ENCODE measurements at regions not wholly inside any gene's neighbourhood (a gene's known extent, or its start where the extent isn't known, plus 50 kb on each side); places are given as distances from the start of the nearest gene placed in this dataset.
"Not testable (repeated sequence)": the region's sequence is repeated elsewhere in the genome, so short reads cannot be mapped to it uniquely, and the experiment has no call there.

DNA sequence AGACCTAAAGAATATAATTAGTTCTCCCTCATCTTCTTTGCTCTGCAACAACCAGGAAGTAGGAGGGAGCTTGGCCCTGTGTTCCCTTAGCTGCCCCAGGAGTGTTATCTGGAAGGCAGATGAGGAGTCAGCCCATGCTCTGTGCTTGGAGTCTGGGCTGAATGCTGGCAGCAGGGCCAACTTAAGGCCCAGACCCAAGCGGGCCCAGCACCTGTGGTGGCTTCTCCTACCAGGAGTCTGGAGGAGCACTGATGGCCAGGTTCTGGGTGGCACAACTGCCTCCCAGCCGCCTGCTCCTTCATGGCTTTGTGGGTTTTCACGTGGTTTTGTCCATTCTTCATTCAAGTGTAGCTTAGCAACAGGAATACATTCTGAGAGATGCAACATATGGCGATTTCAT lies 1910.7 kb upstream of the LRRTM1 start:
- ATAC-seq (no peak), DNase-seq (no peak)
- peaks cover 0 to 8% (median 0%) of the 10 kb centered on the region in 3 donors for H3K36me3 Mint-ChIP-seq
- H3K27ac Mint-ChIP-seq, result no peak overlapping the region
- no peaks in the 10 kb centered on the region for H3K27me3 Mint-ChIP-seq
- no peak overlapping the region for H3K4me3 Mint-ChIP-seq
- POLR2A ChIA-PET, result no interaction called here
- H3K4me1 Mint-ChIP-seq, result no peaks in the 10 kb centered on the region
- H3K9me3 Mint-ChIP-seq, result peaks cover 0 to 33% (median 14%) of the 10 kb centered on the region in 9 donors

DNA sequence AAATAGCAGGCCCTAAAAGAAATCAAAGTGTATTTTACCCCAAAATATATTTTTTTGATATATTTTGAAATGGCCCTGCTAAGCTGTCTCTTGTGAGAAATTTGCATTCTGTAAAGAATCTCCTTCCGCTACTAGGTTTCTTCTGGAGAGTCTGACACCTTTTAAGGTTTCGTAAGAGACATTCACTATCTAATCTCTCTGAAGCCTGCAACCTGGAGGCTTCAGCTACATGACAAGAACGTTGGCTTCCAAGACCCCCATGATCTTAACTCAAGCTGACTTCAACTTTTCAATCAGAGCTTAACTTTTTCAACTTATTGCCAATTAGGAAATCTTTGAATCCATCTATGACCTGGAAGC lies 1894.9 kb upstream of the LRRTM1 start:
- POLR2A ChIA-PET, result no interaction called here
- DNase-seq, result no peak
- Mint-ChIP-seq H3K27me3 (no peaks in the 10 kb centered on the region), H3K4me1 (no peaks in the 10 kb centered on the region), H3K36me3 (no peaks in the 10 kb centered on the region), H3K9me3 (peaks cover 0 to 28% (median 13%) of the 10 kb centered on the region in 9 donors), H3K27ac (no peak overlapping the region), H3K4me3 (no peak overlapping the region)
- ATAC-seq, result no peak

DNA sequence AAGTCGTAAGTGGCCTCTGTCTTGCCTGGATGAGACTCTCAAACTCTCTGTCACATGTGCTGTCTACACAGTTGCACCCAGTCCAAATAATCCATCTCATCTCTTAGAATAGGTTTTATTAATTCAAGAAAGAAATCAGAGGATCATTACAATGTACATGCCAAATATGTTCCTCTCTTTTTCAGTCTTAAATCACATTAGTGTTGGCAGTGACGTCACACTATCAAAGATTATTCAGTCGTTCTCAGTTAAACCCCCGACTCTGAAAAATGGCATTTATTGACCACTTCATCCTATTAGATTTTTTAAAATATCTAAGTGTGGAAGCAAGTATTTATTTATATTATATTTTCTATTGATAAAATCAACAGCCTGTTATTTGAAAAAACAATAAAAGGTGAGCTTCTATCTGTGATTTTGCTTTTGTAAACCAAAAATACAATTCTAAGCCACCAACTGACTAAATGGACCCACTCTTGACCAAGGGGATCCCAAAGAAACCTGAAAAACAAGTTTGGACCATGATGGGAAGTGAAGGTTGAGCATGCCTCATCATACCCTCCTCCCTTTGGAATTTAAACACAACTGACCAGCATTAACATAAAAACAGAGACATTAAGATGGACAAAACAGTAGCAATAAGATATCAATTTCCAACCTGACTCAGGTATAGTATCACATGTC lies 1894.4 kb upstream of the LRRTM1 start:
- Mint-ChIP-seq H3K27me3 (no peaks in the 10 kb centered on the region), H3K36me3 (no peaks in the 10 kb centered on the region), H3K4me1 (no peaks in the 10 kb centered on the region), H3K4me3 (no peak overlapping the region), H3K27ac (no peak overlapping the region), H3K9me3 (peaks cover 0 to 33% (median 11%) of the 10 kb centered on the region in 9 donors)
- POLR2A ChIA-PET, result no interaction called here
- no peak for DNase-seq
- ATAC-seq, result no peak

DNA sequence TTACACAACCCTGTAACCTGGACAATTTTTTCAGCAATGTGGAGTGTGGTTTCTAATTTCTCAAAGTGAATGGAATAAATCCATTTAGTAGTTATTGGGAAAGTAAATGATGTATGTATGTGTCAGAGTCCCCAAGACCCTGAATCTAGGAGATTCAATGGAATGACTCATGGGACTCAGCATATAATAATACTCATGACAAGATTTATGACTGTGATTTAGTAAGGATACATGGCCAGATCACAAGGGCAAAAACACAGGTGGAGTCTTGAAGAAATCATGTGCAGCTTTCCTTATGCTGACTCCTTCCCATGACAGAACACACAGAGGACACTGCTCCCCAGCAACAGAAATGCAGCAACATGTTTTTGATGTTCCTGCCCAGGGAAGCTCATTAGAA lies 1877.7 kb upstream of the LRRTM1 start:
- Mint-ChIP-seq H3K27ac (no peak overlapping the region), H3K4me3 (no peak overlapping the region), H3K27me3 (no peaks in the 10 kb centered on the region), H3K9me3 (peaks cover 0 to 33% (median 6%) of the 10 kb centered on the region in 9 donors), H3K4me1 (no peaks in the 10 kb centered on the region), H3K36me3 (no peaks in the 10 kb centered on the region)
- POLR2A ChIA-PET, result no interaction called here
- DNase-seq, result no peak
- no peak for ATAC-seq

DNA sequence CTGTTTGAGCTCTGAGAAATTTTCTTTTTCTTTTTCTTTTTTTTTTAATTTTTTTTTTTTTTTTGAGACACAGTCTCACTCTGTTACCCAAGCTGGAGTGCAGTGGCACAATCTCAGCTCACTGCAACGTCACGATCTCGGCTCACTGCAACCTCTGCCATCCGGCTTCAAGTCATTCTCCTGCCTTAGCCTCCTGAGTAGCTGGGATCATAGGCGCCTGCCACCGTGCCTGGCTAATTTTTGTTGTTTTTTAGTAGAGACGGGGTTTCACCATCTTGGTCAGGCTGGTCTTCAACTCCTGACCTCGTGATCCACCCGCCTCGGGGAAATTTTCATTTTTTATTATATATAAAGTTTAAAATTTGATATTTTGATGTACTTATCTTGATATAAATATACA lies 1870.7 kb upstream of the LRRTM1 start:
- POLR2A ChIA-PET, H3K4me1 Mint-ChIP-seq, ATAC-seq, DNase-seq, H3K4me3 Mint-ChIP-seq, H3K36me3 Mint-ChIP-seq, H3K27ac Mint-ChIP-seq, H3K27me3 Mint-ChIP-seq: not testable (repeated sequence)
- peaks cover 0 to 25% (median 10%) of the 10 kb centered on the region in 9 donors for H3K9me3 Mint-ChIP-seq

DNA sequence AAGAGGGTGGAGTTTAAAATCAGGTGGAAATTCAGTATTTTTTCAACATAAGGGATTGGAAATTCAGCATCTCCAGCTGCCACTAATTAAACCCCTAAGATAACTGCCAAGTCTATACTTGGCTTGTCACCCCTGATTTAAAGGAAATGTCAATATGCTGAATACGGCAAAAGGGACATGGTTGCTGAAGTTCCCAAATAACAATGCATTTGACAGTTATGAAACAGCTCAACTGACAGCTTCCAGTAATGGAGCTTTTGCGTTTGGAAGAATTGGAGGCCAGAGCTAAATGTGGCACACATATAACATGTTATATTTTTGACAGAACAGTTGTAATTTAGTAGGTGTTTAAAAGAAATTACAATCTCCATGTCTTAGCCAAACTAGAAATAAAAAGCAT lies 1867.9 kb upstream of the LRRTM1 start:
- H3K4me3 Mint-ChIP-seq, result no peak overlapping the region
- ATAC-seq (no peak), DNase-seq (no peak)
- H3K9me3 Mint-ChIP-seq, result peaks cover under 1 to 22% (median 13%) of the 10 kb centered on the region in 9 donors
- H3K4me1 Mint-ChIP-seq, result no peaks in the 10 kb centered on the region
- H3K36me3 Mint-ChIP-seq, result no peaks in the 10 kb centered on the region
- H3K27ac Mint-ChIP-seq, result no peak overlapping the region
- H3K27me3 Mint-ChIP-seq, result no peaks in the 10 kb centered on the region
- POLR2A ChIA-PET, result no interaction called here

DNA sequence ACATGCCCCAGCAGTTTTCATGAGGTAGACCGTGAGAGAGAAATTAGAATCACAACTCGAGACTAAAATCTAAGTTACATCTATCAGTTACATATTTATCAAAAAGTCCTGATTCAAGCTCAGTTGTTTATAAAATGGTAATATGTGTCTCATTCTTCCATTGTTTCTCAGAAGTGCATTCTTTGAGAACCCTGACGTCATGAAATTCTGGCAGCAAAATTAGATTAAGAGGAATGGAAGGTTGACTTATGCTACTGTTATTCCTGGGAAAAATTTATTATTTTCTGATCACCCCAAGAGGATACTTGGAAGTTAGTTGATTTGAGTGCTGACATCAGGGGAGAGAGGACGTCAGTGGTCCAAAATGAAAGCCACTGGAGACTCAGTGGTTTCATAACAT lies 1864.8 kb upstream of the LRRTM1 start:
- Mint-ChIP-seq H3K27me3 (no peaks in the 10 kb centered on the region), H3K27ac (no peak overlapping the region), H3K9me3 (peaks cover 0 to 23% (median 8%) of the 10 kb centered on the region in 9 donors), H3K4me3 (no peak overlapping the region), H3K36me3 (no peaks in the 10 kb centered on the region), H3K4me1 (no peaks in the 10 kb centered on the region)
- POLR2A ChIA-PET, result no interaction called here
- DNase-seq, result no peak
- ATAC-seq, result no peak

DNA sequence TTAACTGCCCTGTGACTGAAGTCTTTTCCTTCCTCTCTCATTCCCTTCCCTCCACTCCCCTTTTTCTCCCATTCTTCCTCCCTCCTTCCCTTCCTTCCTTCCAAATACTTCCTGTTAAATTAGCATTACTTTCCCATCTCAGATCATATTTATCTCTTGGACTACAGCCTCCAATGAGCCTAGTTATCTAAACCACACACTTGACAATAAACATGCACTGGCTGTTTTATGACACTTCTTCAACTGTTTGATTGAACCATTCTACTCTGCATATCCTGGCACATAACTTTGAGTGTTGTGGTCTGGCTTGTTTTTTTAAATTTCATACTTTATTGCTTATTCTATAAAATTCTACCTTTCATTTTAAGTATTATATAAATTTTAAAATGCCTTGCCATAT lies 1860.8 kb upstream of the LRRTM1 start:
- POLR2A ChIA-PET, result no interaction called here
- peaks cover 0 to 23% (median 7%) of the 10 kb centered on the region in 9 donors for H3K9me3 Mint-ChIP-seq
- H3K4me1 Mint-ChIP-seq, result no peaks in the 10 kb centered on the region
- H3K27ac Mint-ChIP-seq, result no peak overlapping the region
- H3K27me3 Mint-ChIP-seq, result no peaks in the 10 kb centered on the region
- no peak overlapping the region for H3K4me3 Mint-ChIP-seq
- no peak for DNase-seq
- no peak for ATAC-seq
- H3K36me3 Mint-ChIP-seq, result no peaks in the 10 kb centered on the region

DNA sequence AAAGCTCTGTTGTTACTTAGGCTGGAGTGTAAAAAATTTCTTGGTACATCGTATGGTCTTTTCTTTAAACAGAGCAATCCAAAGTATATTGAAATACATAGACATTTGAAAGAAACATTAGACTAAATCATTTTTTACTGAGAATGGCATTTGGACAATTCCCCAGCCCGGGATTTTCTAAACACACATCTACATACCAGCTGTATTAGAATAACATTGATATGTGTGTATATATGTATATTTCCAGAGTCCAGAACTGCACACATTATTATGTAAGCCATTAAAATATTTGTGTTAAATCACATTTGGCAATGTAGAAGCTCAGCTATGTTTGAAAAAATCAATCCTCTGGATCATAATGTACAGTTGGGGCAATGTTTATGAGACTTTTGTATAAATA lies 1853.6 kb upstream of the LRRTM1 start:
- DNase-seq (no peak), ATAC-seq (no peak)
- POLR2A ChIA-PET, result no interaction called here
- Mint-ChIP-seq H3K4me3 (no peak overlapping the region), H3K36me3 (no peaks in the 10 kb centered on the region), H3K9me3 (peaks cover 0 to 14% (median 4%) of the 10 kb centered on the region in 9 donors), H3K27ac (no peak overlapping the region), H3K27me3 (no peaks in the 10 kb centered on the region), H3K4me1 (no peaks in the 10 kb centered on the region)

DNA sequence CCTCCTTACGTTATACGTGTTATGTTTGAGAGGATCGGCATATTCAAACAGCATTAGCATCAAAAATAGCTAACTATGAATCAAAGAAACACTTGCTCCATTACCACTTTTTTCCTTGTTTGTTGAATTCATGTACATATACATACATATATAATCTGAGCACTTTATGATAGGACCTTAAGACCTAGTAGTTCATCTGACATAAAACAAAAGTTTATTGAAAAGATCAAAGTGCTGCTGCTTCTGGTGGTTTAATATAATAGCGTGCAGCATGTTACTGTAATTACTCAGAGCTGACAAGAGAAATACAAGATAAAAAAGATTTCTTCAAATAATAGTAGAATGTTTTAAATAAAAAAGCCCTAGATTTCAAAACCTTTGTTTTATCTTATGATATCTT lies 1850.9 kb upstream of the LRRTM1 start:
- H3K4me3 Mint-ChIP-seq, result no peak overlapping the region
- no peaks in the 10 kb centered on the region for H3K27me3 Mint-ChIP-seq
- ATAC-seq, result no peak
- peaks cover 0 to 20% (median 4%) of the 10 kb centered on the region in 9 donors for H3K9me3 Mint-ChIP-seq
- no peak for DNase-seq
- H3K27ac Mint-ChIP-seq, result no peak overlapping the region
- no peaks in the 10 kb centered on the region for H3K4me1 Mint-ChIP-seq
- POLR2A ChIA-PET, result no interaction called here
- H3K36me3 Mint-ChIP-seq, result no peaks in the 10 kb centered on the region

DNA sequence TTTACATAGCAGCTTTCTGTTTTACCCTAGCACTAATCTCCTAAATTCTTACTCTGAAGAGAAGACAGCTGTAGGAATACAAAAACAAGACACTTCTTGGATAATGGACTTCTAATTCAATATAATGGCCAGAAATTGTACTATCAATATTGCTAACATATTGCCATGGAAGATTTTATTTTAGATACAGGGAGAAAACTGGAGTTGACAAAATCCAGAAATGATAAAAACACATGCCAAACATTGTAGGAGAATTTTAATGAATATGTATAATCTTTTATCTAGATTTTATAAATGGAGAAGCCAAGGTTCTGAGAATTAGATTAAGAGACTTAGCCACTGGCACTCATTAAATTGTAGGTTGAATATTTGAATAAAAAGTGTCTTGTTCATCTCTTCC lies 1838.8 kb upstream of the LRRTM1 start:
- ATAC-seq (no peak), DNase-seq (no peak)
- POLR2A ChIA-PET, result no interaction called here

DNA sequence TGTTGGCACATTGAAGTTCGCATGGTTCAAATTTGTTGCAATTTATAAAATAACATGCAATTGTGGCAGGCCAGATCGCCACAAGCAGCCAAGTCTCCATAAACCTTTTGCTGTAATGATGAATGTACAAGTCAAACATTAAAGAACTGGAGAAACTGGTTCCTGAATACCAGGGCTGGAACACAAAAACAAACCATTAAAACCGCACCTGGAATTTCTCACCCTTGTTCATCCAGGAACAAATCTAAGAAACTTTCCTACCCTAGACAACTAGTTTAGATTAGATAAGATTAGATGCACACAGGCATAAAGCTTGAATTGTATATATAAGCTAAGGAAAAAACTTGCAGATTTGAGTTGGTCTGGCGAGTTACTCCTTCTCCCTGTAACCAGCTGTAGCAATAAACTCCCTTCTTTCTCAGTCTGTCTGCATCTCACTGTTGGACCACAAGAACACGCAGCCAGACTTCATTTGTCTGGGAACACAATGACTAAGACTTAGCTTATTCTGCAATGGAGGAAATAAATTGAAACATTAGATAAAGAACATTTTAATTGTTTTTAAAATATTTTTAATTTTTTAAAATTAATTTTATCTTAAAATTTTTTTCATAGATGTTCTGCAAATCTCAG lies 1835.5 kb upstream of the LRRTM1 start:
- POLR2A ChIA-PET, result no interaction called here
- ATAC-seq (no peak), DNase-seq (no peak)
- Mint-ChIP-seq H3K27ac (no peak overlapping the region), H3K4me3 (no peak overlapping the region), H3K27me3 (no peaks in the 10 kb centered on the region), H3K9me3 (peaks cover 0 to 27% (median 8%) of the 10 kb centered on the region in 9 donors), H3K36me3 (no peaks in the 10 kb centered on the region), H3K4me1 (no peaks in the 10 kb centered on the region)

More for the DNA sequence above, 1838.8 kb upstream of the LRRTM1 start:
- Mint-ChIP-seq H3K36me3 (no peaks in the 10 kb centered on the region), H3K9me3 (peaks cover 0 to 29% (median 11%) of the 10 kb centered on the region in 9 donors), H3K4me1 (no peaks in the 10 kb centered on the region), H3K27ac (no peak overlapping the region), H3K4me3 (no peak overlapping the region), H3K27me3 (no peaks in the 10 kb centered on the region)

DNA sequence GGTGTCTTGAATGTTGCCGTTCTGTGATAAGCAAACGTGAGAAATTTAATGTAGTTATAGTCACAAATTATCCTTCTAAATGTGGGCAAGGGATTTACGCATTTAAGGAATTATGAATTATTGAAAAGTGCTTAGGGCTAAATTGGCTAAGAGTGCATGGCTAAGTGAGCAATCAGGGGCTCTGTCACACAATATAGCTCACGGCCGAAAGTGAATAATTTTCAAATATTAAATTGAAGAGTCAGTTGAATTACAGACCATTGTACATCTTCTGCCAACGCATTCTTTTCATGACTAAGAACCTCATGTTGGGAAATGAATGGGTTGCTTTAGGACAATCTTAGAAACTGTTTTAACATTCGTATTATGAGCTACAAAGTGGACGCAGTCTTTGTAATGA lies 1832.9 kb upstream of the LRRTM1 start:
- Mint-ChIP-seq H3K4me3 (no peak overlapping the region), H3K27me3 (no peaks in the 10 kb centered on the region), H3K4me1 (no peaks in the 10 kb centered on the region), H3K36me3 (no peaks in the 10 kb centered on the region), H3K9me3 (peaks cover 2 to 20% (median 9%) of the 10 kb centered on the region in 9 donors), H3K27ac (no peak overlapping the region)
- POLR2A ChIA-PET, result no interaction called here
- DNase-seq, result no peak
- ATAC-seq, result no peak

DNA sequence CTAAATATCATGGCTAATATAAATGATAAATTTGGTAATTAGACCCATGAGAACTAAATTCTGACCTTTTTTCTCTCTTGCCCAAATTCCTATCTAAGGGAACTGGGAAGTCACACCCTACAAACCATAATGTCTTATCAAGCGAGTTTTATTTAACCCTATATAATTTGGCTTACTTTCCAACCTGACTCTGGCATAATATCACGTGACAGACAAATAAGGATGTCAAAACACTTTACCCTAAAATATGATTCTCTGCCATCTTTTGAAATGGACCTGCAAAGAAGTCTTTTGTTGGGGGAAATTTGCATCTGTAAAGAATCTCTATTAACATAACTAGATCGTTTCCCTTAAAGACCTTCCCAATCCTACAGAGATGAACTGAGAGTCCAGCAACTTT lies 1823.5 kb upstream of the LRRTM1 start:
- Mint-ChIP-seq H3K27me3 (no peaks in the 10 kb centered on the region), H3K36me3 (peaks cover 0 to 5% (median 0%) of the 10 kb centered on the region in 3 donors), H3K9me3 (peaks cover 6 to 36% (median 21%) of the 10 kb centered on the region in 9 donors), H3K27ac (no peak overlapping the region), H3K4me1 (no peaks in the 10 kb centered on the region), H3K4me3 (no peak overlapping the region)
- DNase-seq (no peak), ATAC-seq (no peak)
- POLR2A ChIA-PET, result no interaction called here

Data from naive thymus-derived CD8-positive, alpha-beta T cell (primary cell).